ENCODE measurements at regions not wholly inside any gene's neighbourhood (a gene's known extent, or its start where the extent isn't known, plus 50 kb on each side); places are given as distances from the start of the nearest gene placed in this dataset.
"Not testable (repeated sequence)": the region's sequence is repeated elsewhere in the genome, so short reads cannot be mapped to it uniquely, and the experiment has no call there.

DNA sequence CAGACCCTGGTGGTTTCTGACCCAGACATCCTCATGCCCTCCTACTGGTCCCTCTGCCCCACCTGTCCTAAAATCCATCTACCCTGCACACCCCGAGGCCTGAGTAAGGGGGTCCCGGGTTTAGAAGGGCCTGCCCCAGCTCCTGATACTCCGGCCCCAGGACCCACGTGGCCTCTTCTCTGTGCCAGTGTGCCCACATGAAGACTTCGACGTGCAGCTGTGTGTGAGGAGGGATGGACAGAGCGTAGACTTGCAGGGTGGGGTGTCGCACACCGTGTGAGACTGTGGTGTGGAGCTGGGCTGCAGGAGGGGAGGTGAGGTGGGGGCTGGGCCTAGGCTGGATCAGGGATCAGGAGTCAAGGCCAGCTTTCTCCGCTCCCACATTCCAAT, 461.1 kb downstream of the PTPRU start:
- no peak for DNase-seq (ENCODE audit: low read depth in 2 of 2)

DNA sequence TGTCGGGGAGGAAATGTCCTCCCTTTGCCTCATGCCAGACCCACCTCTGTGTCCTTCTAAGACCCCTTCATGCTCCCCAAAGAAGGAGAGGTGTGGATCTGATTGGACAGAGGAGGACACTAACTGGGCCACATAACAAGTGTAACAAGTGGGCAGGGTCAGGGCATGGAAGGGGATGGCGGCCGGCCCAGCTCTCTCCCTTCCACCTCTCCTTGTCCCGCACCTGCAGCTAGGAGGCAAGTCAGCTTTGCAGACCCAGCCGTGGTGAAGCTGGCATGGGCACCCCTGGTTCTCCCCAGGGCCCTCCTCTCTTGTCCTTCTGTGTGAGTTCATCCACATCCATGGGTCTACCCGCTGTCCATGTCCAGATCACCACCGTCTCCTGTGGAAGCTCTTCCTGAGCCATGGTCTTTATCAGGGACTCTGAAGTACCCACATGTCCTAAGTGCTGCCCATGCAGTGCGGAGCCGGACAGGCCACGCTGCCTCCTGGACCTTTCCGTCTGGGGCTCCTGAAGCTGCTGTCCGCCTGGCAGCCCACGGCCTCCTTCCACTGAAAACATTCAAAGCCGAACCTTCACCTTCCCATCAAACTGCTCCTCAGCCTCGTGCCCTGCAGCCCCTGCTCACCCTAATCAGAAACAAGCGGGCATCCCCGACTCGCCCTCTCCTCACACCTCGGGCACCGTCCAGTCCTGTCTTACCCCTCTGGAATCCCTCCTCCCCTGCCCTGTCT, 460.5 kb downstream of the PTPRU start:
- no peak for DNase-seq (ENCODE audit: low read depth in 2 of 2)

DNA sequence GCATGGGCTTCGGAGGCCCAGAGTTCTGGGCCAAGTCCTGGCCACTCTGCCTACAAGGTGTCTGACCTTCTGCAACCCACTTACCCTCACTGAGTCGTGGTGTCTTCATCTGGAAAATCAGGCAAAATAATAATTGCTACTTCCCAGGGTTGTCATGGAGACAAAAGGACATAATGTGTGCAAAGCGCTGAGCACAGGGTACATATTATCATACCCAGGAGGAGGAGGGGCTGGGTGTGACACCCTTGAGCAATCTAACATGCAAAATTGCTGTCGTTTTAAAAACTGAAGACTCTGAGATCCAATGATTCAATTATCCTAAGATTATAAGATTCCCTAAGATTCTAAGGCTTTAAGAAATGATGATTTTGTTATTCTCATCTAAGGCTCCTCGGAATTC, 459.5 kb downstream of the PTPRU start:
- DNase-seq (ENCODE audit: low read depth in 2 of 2): no peak

DNA sequence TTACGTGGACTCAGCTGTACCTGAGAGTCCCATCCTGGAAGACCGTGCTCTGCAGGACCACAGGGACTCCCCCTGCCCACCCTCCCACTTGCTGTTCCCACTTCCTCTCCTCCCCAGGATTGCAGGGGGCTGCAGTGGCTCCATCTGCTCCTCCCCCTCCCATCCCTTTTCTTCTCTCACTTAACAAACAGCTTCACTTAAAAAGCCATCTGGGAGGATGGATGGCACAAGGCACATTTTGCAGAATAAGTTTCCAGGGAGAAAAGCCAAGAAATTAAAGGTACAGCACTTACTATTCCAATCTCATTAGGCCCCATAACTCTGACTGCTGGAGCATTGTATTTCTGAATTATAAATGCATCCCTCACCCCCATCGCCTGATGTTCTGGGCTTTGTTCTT, 458.7 kb downstream of the PTPRU start:
- no peak for DNase-seq (ENCODE audit: low read depth in 2 of 2)

DNA sequence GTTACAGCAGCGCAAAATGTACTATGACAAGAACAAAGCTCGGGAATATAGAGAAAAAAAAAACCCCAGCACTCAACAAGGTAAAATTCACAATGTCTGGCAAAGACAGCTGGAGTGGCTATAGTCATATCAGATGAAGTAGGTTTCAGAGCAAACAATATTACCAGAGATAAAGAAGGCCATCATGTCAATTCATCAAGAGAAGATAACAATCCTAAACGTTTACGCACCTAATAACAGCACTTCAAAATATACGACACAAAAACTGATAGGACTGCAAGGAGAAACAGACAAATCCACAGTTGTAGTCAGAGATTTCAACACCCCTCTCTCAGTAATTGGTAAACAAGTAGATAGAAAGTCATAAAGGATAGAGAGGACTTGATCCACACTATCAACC, 455.2 kb downstream of the PTPRU start:
- no peak for DNase-seq (ENCODE audit: low read depth in 2 of 2)

DNA sequence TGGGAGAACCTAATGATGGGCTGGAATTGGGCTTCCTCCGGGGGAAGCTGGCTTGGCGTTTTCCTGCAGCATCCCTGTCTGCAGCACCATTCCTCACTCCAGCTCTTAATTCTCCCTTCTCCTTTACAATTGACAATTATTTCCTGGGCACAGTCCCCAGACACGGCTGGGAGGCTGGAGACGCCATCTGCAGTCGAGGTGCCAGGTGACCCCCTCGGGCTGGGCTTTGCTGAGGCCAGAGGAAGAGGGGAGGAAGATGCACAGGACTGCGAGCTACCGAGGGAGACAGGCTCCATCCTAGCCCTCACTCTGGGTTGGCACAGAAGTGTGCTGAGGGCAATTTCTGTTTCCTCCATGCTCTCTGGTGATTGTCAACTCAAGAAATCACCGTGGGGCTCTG, 453.8 kb downstream of the PTPRU start:
- no peak for DNase-seq (ENCODE audit: low read depth in 2 of 2)

DNA sequence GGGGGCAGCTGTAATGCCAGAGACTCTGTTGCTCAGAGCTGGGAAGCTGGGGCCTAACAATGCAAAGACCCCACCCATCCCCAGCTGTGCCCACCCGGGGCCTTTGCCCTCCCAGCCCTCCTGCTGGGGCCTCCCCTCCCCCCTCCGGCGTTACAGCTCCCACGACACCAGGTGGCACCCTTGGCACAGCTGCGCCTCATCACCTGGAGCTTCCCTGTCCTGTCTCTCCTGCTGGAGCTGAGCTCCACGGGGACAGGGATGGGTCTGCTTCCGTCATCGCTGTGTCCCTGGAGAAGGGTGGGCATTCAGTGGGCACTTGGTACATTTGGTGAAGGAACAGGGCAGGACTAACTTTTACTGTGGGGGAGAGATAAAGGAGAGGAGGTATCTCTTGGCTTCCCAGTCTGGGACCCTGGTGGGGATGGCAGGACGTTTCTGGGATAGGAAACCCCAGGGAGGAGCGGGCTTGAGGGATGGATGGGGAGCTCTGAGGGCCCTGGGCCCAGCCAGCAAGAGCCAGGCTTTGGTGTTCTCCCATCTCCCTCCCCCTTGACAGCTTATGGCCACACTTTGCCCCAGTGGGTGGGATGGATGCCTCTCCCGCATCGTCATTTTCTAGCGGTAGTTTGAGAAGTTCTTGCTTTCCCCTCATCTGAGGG, 453.2 kb downstream of the PTPRU start:
- DNase-seq (ENCODE audit: low read depth in 2 of 2): no peak

DNA sequence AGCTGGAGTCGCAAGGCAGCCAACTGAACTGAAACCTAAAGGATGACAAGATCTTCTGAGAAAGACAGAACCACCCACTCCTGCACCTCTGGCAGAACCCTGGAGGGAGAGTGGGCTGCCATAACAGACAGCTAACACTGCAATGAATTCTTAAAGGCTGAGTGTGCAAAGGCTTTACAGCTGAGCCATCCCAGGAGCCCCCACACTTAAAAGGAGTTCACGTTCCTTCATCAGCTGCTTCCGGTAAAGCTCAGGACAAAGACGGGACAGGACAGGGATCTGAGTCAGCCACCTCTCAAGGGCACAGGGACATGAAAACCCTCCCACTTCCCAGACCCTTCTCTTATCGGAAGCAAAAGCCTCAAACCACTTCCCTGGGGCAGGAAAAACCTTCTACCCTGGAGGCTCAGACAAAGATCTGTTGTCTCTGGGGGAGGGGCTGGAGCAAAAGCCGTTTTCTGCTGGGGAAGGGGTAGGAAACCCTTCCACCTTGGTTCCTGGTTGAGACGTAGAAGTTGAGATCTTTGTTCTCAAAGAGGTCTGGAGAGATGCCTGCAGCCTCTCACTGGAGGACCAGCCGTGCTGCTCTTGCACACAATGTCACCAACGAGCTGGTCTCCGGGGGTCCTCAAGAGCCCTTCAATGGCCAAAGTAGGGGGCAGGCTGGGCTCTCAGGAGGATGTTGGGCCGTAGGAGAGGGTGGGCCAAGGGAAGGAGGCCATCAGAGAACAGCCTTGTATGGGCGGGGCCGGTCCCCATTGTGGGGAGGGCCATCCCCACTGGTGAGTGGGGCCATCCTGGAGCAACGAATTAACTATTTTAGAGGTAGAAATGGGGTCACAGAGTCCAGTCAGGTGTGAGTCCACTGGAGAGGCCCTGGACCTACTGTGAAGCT, 452.4 kb downstream of the PTPRU start:
- DNase-seq (ENCODE audit: low read depth in 2 of 2): peak in 1 of 2 donors; percentile 86

DNA sequence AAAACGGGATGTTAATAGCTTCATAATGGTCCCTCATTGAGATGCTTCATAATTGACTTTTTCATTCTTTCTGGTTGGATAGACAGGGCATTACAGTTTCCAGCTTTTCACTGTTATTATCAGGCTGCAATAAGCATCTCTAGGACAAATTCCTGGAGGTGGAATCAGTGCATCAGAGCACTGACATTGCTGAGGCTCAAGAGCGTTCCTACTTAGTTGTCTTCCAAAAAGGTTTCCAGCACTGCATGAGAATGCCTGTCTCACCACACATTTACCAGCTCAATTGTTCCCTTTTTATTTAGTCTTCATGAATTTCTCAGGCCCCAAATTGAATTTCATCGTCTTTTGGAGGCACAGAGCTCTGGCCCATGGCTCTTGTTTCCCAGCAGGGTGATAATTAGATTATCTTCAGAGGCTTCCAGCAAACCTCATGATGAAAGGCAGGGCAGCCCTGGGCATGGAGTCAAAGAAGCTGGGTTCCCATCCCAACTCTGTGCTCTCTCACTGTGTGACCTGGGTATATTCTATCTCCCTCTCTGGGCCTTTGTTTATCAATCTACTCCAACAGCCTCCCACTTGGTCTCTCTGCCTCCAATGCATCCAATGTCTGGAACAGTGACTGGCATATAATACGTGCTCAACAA, 451.4 kb downstream of the PTPRU start:
- DNase-seq (ENCODE audit: low read depth in 2 of 2): no peak

DNA sequence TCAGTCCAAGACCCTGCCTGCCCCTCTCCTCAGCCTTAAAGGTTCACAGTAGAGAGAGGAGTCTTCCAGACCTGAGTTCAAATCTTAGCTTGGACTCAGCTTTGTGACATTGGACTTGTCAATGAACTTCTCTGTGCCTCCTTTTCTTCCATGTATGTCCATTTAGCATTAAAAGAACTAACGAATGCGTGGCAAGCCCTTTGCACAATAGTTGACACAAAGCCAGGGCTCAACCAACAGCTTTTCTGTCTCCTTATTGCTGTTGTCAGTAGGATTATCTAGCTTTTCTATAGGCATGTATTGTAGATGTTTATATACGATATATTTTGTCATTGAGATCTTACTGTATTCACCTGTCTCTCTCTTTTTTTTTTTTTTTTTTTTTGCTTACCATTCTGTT, 450.8 kb downstream of the PTPRU start:
- DNase-seq (ENCODE audit: low read depth in 2 of 2): no peak

DNA sequence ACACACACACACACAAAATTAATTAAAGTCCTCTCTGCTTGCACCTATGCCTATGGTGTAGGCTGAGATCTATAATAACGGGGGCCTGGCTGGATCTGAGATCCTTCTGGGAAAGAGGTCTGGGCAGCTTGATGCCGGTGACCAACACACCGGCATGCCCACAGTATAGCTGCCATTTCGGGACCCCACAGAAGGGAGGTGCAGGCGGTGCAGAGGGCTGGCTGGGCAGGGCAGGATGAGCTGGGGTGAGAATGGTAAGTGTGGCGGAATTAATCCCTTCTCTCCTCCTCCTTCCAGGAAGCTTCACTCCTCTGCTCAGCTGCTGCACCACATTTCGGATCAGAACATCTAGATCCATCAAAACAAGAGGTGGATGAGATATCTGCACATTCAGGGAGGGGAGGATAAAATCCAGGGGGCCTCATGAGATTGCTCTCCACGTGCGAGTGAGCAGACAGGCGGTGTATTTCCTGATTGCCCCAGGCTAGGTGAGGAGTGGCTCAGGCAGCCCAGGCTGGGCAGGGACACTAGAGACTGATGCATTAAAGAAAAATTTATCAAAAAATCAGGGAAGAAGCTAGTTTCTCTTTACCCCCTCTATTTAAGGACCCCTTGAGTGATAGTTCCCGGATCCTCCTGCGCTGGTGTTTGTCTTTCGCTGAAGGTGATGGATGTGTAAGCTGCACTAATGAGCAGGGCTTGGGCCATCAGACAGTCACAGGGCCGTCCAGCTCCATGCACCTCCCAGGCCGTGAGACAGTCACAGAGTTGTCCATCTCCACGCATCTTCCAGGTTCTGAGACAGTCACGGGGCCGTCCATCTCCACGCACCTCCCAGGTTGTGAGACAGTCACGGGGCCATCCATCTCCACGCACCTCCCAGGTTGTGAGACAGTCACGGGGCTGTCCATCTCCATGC, 449.9 kb downstream of the PTPRU start:
- DNase-seq (ENCODE audit: low read depth in 2 of 2): no peak

DNA sequence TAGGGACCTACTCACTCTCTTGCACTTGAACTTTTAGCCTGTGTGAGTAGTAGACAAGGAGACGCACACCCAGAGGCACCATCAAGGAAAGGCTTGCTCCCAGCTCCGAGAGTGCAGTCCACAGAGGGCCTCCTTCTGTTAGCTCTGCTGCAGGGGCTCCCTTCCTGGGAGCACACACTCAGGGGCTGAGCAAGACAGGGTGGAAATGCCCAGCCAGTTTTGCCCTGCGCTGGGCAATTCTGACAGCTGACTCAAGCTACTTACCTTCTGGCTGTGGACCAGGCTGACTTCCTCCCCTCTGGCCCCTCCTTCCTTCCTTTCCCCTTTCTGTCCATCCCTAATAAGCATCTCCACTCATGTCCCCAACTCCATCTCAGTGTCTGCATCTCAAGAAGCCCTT, 449.1 kb downstream of the PTPRU start:
- DNase-seq (ENCODE audit: low read depth in 2 of 2): no peak

DNA sequence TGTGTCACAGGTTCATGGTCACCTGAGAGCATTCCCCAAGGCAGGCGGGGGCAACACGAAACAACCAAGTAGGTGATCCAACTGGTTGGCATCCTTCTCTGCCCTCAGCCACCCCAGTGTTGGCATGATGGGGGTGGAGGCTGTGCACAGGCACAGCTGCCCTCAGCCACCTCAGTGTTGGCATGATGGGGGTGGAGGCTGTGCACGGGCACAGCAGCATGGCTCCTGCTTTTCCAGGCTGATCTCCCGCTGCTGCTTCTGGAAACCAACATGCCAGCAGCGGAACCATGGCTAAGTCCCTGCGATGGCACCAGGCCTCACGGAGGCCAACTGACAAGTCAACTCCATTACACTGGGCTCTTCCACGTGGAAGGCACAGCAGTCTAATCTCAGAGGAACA, 447.8 kb downstream of the PTPRU start:
- no peak for DNase-seq (ENCODE audit: low read depth in 2 of 2)

DNA sequence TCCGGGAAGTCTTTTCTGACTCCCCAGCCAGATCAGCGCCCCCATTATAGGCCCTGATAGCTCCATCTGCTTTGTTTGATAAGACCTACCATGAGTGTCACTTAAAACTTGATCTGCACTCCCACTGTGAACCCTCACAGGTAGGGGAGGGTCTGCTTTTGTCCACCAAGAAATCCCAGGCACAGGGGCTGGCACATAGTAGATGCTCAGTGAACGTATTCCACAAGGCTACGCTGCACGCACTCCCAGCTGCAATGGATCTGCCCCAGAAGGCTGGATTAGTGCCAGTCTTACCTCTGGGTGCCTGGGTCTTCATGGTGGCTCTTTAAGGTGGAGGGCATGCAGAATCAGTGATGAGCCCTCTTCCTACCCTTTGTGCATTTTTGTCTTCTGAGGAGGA, 447.1 kb downstream of the PTPRU start:
- DNase-seq (ENCODE audit: low read depth in 2 of 2): no peak

DNA sequence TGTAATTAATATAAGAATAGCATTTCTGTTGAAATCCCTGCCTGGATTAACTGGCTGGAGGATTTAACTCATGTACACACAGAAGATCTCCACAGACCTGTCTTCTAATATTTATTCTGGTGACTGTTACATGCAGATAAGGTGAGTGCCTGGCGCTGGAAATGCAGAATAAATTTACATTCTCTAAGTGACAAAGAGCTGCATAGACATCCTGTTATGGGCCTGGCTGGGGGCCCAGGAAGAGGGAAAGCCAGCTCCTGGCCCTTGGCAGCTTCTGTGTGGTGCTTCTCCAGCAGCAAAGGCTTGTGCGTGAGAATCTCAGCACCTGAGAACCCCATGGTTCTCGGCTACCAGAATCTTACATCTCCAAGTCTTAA, 446.6 kb downstream of the PTPRU start:
- no peak for DNase-seq (ENCODE audit: low read depth in 2 of 2)

DNA sequence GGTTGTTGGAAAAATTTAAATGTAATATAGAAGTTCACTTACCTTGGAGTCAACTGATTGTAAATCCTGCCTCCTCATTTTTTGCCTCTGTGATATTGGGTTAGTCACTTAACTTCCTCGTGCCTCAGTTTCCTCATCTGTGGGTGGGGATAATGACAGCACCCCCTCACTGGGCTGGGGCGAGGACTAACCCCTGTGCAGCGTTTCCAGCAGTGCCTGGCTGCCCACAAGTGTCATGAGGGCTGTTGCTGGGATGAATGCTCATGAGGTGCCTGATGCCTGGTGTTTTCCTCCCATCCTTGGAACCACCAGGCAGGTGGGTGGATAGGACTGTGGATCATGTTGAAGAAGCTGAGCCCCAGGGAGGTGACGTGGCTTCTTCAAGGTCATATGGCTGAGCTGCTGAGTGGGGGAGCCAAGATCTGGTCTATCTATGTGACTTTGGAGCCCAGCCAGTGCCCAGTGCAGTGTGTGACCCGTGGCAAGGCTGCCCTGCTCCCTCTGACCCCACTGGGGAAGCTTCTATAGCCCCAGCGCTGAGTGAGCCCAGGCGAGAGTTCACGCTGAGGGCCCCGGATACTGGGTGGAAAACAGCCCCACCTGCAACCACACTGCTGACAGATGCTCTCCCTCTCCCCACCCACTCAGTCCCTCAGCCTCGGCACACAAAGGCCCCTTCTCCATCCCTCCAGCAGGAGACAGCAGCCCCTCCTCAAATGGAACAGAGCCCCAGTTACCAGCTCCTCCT, 446.0 kb downstream of the PTPRU start:
- no peak for DNase-seq (ENCODE audit: low read depth in 2 of 2)

DNA sequence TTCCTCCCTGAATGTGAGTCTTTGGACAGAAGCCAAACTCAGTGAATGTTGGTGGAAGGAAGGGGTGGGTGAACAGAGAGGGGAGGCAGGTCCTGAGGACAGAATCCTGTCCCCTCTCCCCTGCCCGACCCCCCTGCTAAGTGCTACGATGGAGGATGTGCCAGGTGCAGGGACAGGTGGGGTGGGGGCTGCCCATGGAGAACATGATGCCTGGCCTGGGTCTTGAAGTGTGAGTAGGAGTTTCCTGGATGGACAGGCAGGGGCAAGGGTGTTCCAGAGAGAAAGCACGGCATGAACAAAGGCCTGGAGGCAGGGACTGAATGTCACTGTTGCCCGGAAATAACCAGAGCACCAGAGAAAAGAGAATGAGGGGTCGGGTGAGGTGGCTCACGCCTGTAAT, 445.1 kb downstream of the PTPRU start:
- not testable (repeated sequence) for DNase-seq (ENCODE audit: low read depth in 2 of 2)

DNA sequence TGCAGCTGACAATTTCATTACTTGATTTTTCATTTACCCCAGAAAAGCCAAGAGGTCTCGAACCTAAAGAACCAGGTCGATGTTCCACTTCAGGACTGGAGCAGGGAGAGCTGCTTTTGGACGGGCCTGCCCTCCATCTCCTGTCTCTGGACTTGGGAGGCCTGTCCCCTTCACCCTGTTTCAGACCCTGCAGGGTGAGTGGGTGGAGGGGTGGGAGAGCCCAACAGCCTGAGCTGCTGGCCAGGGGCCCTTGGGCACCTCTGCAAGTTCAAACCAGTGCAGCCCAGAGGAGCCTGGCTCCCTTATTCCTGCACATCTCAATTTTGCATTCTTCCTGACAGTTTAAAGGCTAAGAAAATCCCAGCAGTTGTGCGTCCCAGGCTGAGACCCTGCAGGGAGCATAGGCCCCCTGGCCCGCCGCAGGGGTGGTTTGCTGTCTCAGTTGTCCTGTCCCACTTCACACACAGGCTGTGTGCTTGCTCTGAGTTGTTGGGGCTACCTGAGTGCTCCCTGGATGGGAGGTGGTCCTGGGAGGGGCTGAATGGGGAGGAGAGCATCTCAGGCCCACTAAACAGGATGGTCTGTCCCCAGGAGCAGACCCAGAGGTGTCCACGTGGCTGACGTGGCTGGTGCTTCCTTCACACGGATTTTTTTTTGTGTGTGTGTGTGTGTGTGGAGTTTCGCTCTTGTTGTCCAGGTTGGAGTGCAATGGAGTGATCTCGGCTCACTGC, 443.7 kb downstream of the PTPRU start:
- no peak for DNase-seq (ENCODE audit: low read depth in 2 of 2)

DNA sequence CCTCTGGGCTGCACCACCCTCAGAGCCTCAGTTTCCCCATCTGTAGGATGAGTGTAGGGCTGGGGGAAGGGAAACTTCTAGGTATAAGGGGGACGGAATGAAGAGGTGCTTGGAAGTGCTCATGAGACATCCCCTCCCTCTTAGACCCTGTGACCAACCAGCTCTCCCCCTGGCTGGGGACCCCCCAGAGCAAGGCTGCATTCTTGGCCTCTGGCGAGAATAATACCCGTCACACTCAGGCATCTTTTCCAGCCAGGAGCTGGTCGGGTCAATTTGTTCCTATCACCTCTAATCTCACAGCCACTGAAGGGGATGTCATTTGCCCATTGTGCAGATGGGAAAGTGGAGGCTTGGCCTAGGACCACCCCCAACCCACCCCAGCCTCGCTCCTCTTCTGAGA, 443.0 kb downstream of the PTPRU start:
- DNase-seq (ENCODE audit: low read depth in 2 of 2): no peak

Measured in lung microvascular endothelial cell (primary cell).